Adrenal gland (tissue), 9 donors: ENCODE measurements at regions not wholly inside any gene's neighbourhood (a gene's known extent, or its start where the extent isn't known, plus 50 kb on each side); places are given as distances from the start of the nearest gene placed in this dataset.

Experiments
- DNase-seq, 7 donors: peaks; one replicate each; pipeline ENCODE4 v3.0.0-alpha.2; 2019 to 2020
- H3K27ac ChIP-seq, 5 donors: fragments of 200-600 bp; sonication (generic) in 4 of 5; 1 replicate in 3 of 5; 2 replicates in 2 of 5; pipeline versions ENCODE4 v1.5.1 to v1.8.0; 2016 to 2020; ENCODE audit warnings: mild to moderate bottlenecking in 1 of 5
- H3K27me3 ChIP-seq: fragments of 200-600 bp; 2 replicates; pipeline ENCODE4 v1.8.0; 2021
- H3K36me3 ChIP-seq, 2 donors: fragments of 200-600 bp; replicated peaks in 1 of 2; 1 replicate in 1 of 2; 2 replicates in 1 of 2; pipeline versions ENCODE4 v1.5.1 to v1.8.0; 2018 to 2022
- H3K4me1 ChIP-seq, 2 donors: fragments of 200-600 bp; replicated peaks in 1 of 2; 1 replicate in 1 of 2; 2 replicates in 1 of 2; pipeline versions ENCODE4 v1.5.1 to v1.8.0; 2018 to 2021
- H3K4me3 ChIP-seq, 4 donors: fragments of 200-600 bp; sonication (generic) in 3 of 4; one replicate each; pipeline ENCODE4 v1.5.1; 2016 to 2018
- H3K9me3 ChIP-seq, 3 donors: fragments of 200-600 bp; sonication (generic) in 1 of 3; replicated peaks in 1 of 3; 1 replicate in 2 of 3; 2 replicates in 1 of 3; pipeline versions ENCODE4 v1.5.1 to v1.8.0; 2016 to 2021
- CTCF ChIP-seq, 6 experiments: fragments of 450-650 bp in 4 of 6; fragments of 200-600 bp in 2 of 6; sonication (generic) in 1 of 6; IDR thresholded peaks; 1 replicate in 5 of 6; 2 replicates in 1 of 6; pipeline versions ENCODE4 v1.5.1 to v1.8.0; 2016 to 2021; ENCODE audit warnings: antibody characterized with exemption in 6 of 6, mild to moderate bottlenecking in 2 of 6, moderate library complexity in 1 of 6
- POLR2A ChIP-seq, 2 donors: fragments of 450-650 bp; IDR thresholded peaks; one replicate each; pipeline ENCODE4 v1.6.1; 2017; ENCODE audit warnings: antibody characterized with exemption in 2 of 2, mild to moderate bottlenecking in 2 of 2, moderate library complexity in 1 of 2
- WGBS, 4 donors: extraction: QIAGEN DNeasy Blood & Tissue Kit in 2 of 4; methylation state at CpG; one replicate each; pipeline versions ENCODE4 v1.1.5 to v1.1.7; 2013 to 2017; 5-methylcytosine and 5-hydroxymethylcytosine counted together
- intact Hi-C, 2 donors: fragments of 100-400 bp; cut with DNase I; formaldehyde crosslinking; loops; one replicate each; pipeline versions ENCODE4 v1.14.1 to v1.15.0; 2022 to 2023
- donor health status: healthy with polysubstance abuse.
- donor health status: Bipolar disorder and iron deficiency.
- donor health status: DM: yes; HTN: yes; CAD: no.
- donor health status: DM: no; HTN: no; CAD: no.
- donor health status: DM: no; HTN: no; CAD: no.

GRCh38 chr9:129391221-129391661 is 213.2 kb upstream of the IER5L start:
- no peaks in the 10 kb centered on the region for H3K4me1 ChIP-seq
- intact Hi-C loops, result no loop called here
- no peak overlapping the region for H3K4me3 ChIP-seq
- H3K27ac ChIP-seq, result no peak overlapping the region
- WGBS, 4 donors, result 85 to 92% (median 91%) methylated on average over 12 of the region's 12 CpGs
- H3K36me3 ChIP-seq, result no peaks in the 10 kb centered on the region
- peak in 2 of 7 donors; percentile 9 to 12 for DNase-seq
- no peaks in the 10 kb centered on the region for H3K27me3 ChIP-seq
- TF ChIP-seq POLR2A (IDR thresholded peaks at IDR 0.05) (no peak), CTCF (IDR thresholded peaks at IDR 0.05) (no peak)
- no peaks in the 10 kb centered on the region for H3K9me3 ChIP-seq

- Histone ChIP-seq H3K4me1 (no peaks in the 10 kb centered on the region), H3K27ac (no peak overlapping the region), H3K9me3 (no peaks in the 10 kb centered on the region), H3K27me3 (no peaks in the 10 kb centered on the region), H3K36me3 (no peaks in the 10 kb centered on the region), H3K4me3 (no peak overlapping the region)
- DNase-seq, result peak in 1 of 7 donors; percentile 2
- no peak for TF ChIP-seq CTCF (IDR thresholded peaks at IDR 0.05)
- TF ChIP-seq POLR2A (IDR thresholded peaks at IDR 0.05), result no peak
- 82 to 90% (median 88%) methylated on average over 3 of the region's 3 CpGs for WGBS, 4 donors
- intact Hi-C loops, result no loop called here
Measured at GRCh38 chr9:129390541-129390940, 212.5 kb upstream of the IER5L start.

- DNase-seq, result no peak
- intact Hi-C loops, result loop anchor here in 1 of 2 donors (10.0 kb wide), 1 partner anchor 227 kb away; no protein-coding TSS in a partner anchor
- no peaks in the 10 kb centered on the region for H3K9me3 ChIP-seq
- TF ChIP-seq CTCF (IDR thresholded peaks at IDR 0.05), result no peak
- TF ChIP-seq POLR2A (IDR thresholded peaks at IDR 0.05), result no peak
- H3K4me1 ChIP-seq, result peaks cover 6 to 12% of the 10 kb centered on the region in 2 donors
- no peak overlapping the region for H3K27ac ChIP-seq
- WGBS, 4 donors, result 24 to 50% (median 36%) methylated on average over 3 of the region's 3 CpGs
- H3K27me3 ChIP-seq, result no peaks in the 10 kb centered on the region
- no peaks in the 10 kb centered on the region for H3K36me3 ChIP-seq
- no peak overlapping the region for H3K4me3 ChIP-seq
Measured at GRCh38 chr9:129387822-129388221, 209.8 kb upstream of the IER5L start.

GRCh38 chr9:129386812-129387177 is 208.7 kb upstream of the IER5L start:
- WGBS, 4 donors, result 80 to 90% (median 86%) methylated on average over 1 to 6 of the region's 6 CpGs

More at GRCh38 chr9:129386812-129387177, 208.7 kb upstream of the IER5L start:
- Histone ChIP-seq H3K36me3 (no peaks in the 10 kb centered on the region), H3K4me3 (no peak overlapping the region), H3K9me3 (no peaks in the 10 kb centered on the region), H3K27me3 (no peaks in the 10 kb centered on the region), H3K4me1 (peaks cover 12 to 19% of the 10 kb centered on the region in 2 donors), H3K27ac (no peak overlapping the region)
- intact Hi-C loops, result loop anchor here in 1 of 2 donors (10.0 kb wide), 1 partner anchor 228 kb away; no protein-coding TSS in a partner anchor
- TF ChIP-seq CTCF (IDR thresholded peaks at IDR 0.05) (no peak), POLR2A (IDR thresholded peaks at IDR 0.05) (no peak)
- DNase-seq, result peak in 1 of 7 donors; percentile 8
